ENCODE measurements at regions not wholly inside any gene's neighbourhood (a gene's known extent, or its start where the extent isn't known, plus 50 kb on each side); places are given as distances from the start of the nearest gene placed in this dataset.

GRCh38 chr14:94696518-94696917 is 73.4 kb downstream of the GSC start:
- no peak overlapping the region for H3K4me3 ChIP-seq
- no peaks in the 10 kb centered on the region for H3K9me3 ChIP-seq
- WGBS, 2 donors, result 90 to 95% methylated on average over 7 of the region's 7 CpGs
- DNase-seq (ENCODE audit: low spot score in 2 of 2), result no peak
- no peaks in the 10 kb centered on the region for H3K36me3 ChIP-seq
- H3K27ac ChIP-seq, result no peak overlapping the region
- no peak for TF ChIP-seq POLR2A (IDR thresholded peaks at IDR 0.05)
- TF ChIP-seq CTCF (IDR thresholded peaks at IDR 0.05), result no peak
- TF ChIP-seq EP300 (IDR thresholded peaks at IDR 0.05), result no peak
- H3K27me3 ChIP-seq, result peaks cover 0 to 8% of the 10 kb centered on the region in 2 donors
- H3K4me1 ChIP-seq, result no peaks in the 10 kb centered on the region

- DNase-seq (ENCODE audit: low spot score in 2 of 2), result no peak
- Histone ChIP-seq H3K4me1 (no peaks in the 10 kb centered on the region), H3K4me3 (no peak overlapping the region), H3K36me3 (no peaks in the 10 kb centered on the region), H3K27me3 (peaks cover 0 to under 1% of the 10 kb centered on the region in 2 donors), H3K27ac (no peak overlapping the region), H3K9me3 (no peaks in the 10 kb centered on the region)
- TF ChIP-seq EP300 (IDR thresholded peaks at IDR 0.05) (no peak), POLR2A (IDR thresholded peaks at IDR 0.05) (no peak), CTCF (IDR thresholded peaks at IDR 0.05) (no peak)
- 90% methylated on average over 14 to 18 of the region's 18 CpGs for WGBS, 2 donors
Observed at GRCh38 chr14:94695231-94695630, 74.7 kb downstream of the GSC start.

- Histone ChIP-seq H3K36me3 (no peaks in the 10 kb centered on the region), H3K9me3 (no peaks in the 10 kb centered on the region), H3K27ac (no peak overlapping the region), H3K4me1 (peaks cover 0 to 12% (median 0%) of the 10 kb centered on the region in 4 donors), H3K4me3 (no peak overlapping the region), H3K27me3 (no peaks in the 10 kb centered on the region)
- WGBS, 2 donors, result 71 to 78% methylated on average over 7 of the region's 7 CpGs
- DNase-seq (ENCODE audit: low spot score in 2 of 2), result peak in 1 of 2 donors; percentile 15
- no peak for TF ChIP-seq EP300 (IDR thresholded peaks at IDR 0.05)
- no peak for TF ChIP-seq CTCF (IDR thresholded peaks at IDR 0.05)
- TF ChIP-seq POLR2A (IDR thresholded peaks at IDR 0.05), result no peak
Observed at GRCh38 chr14:94691660-94692034, 78.3 kb downstream of the GSC start.

- no peak for DNase-seq (ENCODE audit: low spot score in 2 of 2)
- 90 to 92% methylated on average over 31 of the region's 31 CpGs for WGBS, 2 donors
Observed at GRCh38 chr14:94690896-94691659, 78.8 kb downstream of the GSC start.

More at GRCh38 chr14:94690896-94691659, 78.8 kb downstream of the GSC start:
- Histone ChIP-seq H3K4me3 (no peak overlapping the region), H3K4me1 (peaks cover 0 to 12% (median 0%) of the 10 kb centered on the region in 4 donors), H3K27me3 (no peaks in the 10 kb centered on the region), H3K36me3 (no peaks in the 10 kb centered on the region), H3K9me3 (no peaks in the 10 kb centered on the region), H3K27ac (no peak overlapping the region)
- TF ChIP-seq POLR2A (IDR thresholded peaks at IDR 0.05) (no peak), EP300 (IDR thresholded peaks at IDR 0.05) (no peak), CTCF (IDR thresholded peaks at IDR 0.05) (no peak)
